ENCODE measurements at regions not wholly inside any gene's neighbourhood (a gene's known extent, or its start where the extent isn't known, plus 50 kb on each side); places are given as distances from the start of the nearest gene placed in this dataset.
"Not testable (repeated sequence)": the region's sequence is repeated elsewhere in the genome, so short reads cannot be mapped to it uniquely, and the experiment has no call there.

DNA sequence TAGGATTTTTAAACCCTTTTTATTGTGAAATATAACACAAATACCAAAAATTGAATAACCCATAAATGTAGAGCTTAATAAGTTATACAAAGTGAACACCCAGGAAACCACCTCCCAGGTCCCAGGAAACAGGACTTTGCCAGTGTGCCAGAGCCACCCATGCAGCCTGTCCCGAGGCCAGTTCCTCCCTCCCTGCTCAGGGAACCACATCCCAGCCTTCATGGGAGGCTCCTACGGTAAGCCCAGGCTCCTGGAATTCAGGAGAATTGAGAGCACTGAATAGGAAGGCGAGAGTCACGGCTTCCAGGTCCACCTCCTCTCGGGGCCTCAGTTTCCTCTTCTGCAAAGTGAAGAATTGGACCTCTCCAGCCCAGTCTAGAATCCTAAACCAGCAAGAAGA, 178.2 kb downstream of the TMEM132E start:
- ATAC-seq (replicated peaks) (no peak), DNase-seq (no peak)
- Mint-ChIP-seq H3K27ac (no peak overlapping the region), H3K9me3 (no peaks in the 10 kb centered on the region), H3K36me3 (no peaks in the 10 kb centered on the region), H3K27me3 (peaks cover 33 to 42% of the 10 kb centered on the region in 2 donors), H3K4me1 (no peaks in the 10 kb centered on the region), H3K4me3 (no peak overlapping the region)

DNA sequence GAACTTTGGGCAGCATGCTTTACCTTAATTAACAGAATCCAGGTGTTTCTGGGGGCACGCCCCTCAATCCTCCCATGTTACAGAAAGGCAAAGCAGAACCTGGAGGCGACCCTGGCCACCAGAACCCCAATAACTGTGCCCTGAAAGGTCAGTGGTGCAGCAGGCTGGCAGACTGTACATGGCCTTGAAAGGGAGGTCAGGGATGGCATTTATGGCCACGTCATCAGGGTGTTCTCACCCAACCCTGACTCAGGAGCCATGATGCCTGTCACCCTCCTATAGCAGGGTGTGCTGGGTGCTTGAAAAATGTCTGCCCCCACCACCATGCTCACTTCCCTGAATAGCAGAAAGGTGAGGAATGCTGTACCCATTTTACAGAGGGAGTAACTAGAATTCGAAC, 177.7 kb downstream of the TMEM132E start:
- no peak for ATAC-seq (replicated peaks)
- Mint-ChIP-seq H3K27ac (no peak overlapping the region), H3K9me3 (no peaks in the 10 kb centered on the region), H3K27me3 (peaks cover 37 to 44% of the 10 kb centered on the region in 2 donors), H3K4me1 (no peaks in the 10 kb centered on the region), H3K36me3 (no peaks in the 10 kb centered on the region), H3K4me3 (no peak overlapping the region)
- no peak for DNase-seq

DNA sequence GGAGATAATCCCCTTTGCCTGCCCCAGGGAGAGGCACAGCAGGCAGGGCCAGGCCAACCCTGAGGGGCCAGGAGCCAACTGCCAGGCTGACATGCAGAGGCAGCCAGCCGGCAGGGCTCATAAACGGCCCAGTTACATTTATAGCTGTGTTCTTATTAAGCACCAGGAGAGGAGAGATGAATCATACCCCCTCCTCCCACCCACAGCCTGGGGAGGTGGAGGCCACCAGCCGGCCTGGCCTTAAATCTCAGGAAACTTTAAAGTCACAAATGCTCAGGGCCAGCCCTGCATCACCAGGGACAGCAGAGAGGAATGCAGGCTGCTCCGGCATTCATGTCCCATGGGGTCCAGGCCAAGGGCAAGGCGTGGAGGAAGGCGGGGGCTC, 177.2 kb downstream of the TMEM132E start:
- ATAC-seq (replicated peaks) (no peak), DNase-seq (no peak)
- no peaks in the 10 kb centered on the region for H3K36me3 Mint-ChIP-seq
- peaks cover 37 to 41% of the 10 kb centered on the region in 2 donors for H3K27me3 Mint-ChIP-seq
- no peak overlapping the region for H3K27ac Mint-ChIP-seq
- no peak overlapping the region for H3K4me3 Mint-ChIP-seq
- H3K4me1 Mint-ChIP-seq = no peaks in the 10 kb centered on the region
- no peaks in the 10 kb centered on the region for H3K9me3 Mint-ChIP-seq

DNA sequence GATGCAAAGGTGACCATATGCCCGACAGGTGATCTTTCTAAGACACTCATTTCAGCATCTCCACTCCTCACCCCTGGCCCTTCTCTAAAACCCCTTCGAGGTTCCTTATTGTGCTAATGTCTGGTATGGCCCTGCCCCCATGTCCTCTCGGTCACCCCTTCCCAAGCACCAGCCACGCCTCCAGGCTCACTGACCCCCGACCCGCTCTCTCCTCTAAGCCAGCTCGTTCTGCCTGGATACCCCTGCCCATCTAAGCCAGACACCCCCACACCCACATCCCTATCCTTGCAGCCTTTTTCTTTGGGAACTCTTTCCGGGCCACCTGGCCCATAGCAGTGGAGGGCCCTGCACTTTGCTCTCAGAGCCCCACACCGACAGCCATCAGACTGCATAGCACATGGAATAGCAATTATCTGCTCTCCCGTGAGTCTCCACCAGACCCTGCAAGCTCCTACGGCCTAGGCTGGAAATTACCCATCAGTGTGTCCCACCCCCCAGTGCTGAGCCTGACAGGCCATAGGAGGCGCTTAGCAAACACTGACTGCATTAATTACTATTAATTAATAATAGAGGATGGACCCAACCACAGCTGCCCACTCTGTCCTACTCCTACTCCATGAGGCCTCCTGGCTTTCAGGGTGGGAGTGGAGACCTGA, 176.7 kb downstream of the TMEM132E start:
- no peak for DNase-seq
- peaks cover 37 to 38% of the 10 kb centered on the region in 2 donors for H3K27me3 Mint-ChIP-seq
- H3K27ac Mint-ChIP-seq = no peak overlapping the region
- H3K9me3 Mint-ChIP-seq = no peaks in the 10 kb centered on the region
- no peak for ATAC-seq (replicated peaks)
- no peaks in the 10 kb centered on the region for H3K36me3 Mint-ChIP-seq
- no peaks in the 10 kb centered on the region for H3K4me1 Mint-ChIP-seq
- no peak overlapping the region for H3K4me3 Mint-ChIP-seq

DNA sequence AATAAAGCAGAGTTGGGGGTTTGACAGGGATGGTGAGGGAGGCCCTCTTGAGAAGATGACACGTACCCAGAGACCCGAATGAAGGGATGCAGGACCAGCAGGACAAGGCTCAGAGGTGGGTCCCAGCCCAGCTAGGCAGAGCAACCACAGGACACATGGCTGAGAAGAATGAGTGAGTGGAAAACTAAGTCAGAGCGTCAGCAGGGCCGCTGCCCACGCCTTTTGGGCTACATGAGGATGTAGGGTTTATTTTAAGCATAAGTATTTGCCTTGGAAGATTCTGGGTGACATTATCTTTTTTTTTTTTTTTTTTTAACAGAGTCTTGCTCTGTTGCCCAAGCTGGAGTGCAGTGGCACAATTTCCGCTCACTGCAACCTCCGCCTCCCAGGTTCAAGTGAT, 176.0 kb downstream of the TMEM132E start:
- H3K4me1 Mint-ChIP-seq = no peaks in the 10 kb centered on the region
- no peaks in the 10 kb centered on the region for H3K9me3 Mint-ChIP-seq
- no peaks in the 10 kb centered on the region for H3K36me3 Mint-ChIP-seq
- DNase-seq (no peak), ATAC-seq (replicated peaks) (no peak)
- peaks cover 37 to 41% of the 10 kb centered on the region in 2 donors for H3K27me3 Mint-ChIP-seq
- no peak overlapping the region for H3K27ac Mint-ChIP-seq
- H3K4me3 Mint-ChIP-seq = no peak overlapping the region

DNA sequence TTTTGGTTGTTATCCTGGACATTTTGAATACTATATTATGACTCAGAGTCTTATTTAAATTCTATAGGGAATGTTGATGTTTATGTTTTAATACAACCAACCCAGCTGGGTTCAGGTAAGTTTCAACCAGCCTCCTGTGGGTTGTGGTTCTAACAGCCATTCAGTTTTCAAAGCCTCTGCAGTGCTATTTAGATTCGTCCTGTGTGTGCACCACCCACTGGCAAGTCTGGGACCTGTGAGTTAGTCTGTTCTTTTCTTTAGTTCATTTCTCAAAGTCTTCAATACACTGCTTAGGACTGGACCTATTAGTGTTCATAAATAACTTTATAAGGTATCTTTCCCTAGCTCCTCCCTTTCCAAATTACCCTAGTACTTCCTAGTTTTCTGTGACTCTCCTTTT, 170.6 kb downstream of the TMEM132E start:
- Mint-ChIP-seq H3K27ac (no peak overlapping the region), H3K9me3 (peaks cover 6 to 17% of the 10 kb centered on the region in 2 donors), H3K27me3 (peaks cover 38 to 42% of the 10 kb centered on the region in 2 donors), H3K36me3 (no peaks in the 10 kb centered on the region), H3K4me3 (no peak overlapping the region), H3K4me1 (no peaks in the 10 kb centered on the region)
- ATAC-seq (replicated peaks) (no peak), DNase-seq (no peak)

DNA sequence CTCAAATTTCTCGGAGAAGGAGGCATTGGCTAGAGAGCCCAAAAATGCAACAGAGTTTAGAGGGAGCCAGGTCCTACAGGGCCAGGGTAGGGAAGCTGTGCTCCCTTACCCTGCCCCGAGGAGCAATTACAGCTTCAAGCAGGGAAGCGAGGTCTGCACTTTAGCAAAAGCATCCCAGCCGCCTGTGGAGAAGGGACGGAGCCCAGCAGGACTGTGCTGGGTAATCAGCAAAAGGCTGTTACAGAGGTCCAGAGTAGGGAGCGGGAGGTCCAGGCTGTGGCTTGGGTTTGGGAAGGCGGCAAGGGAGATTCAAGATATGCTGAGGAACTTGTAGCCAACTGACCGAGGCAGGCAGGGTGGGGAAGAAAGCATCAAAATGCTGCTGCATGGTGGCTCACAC, 162.6 kb downstream of the TMEM132E start:
- peaks cover 11 to 18% of the 10 kb centered on the region in 2 donors for H3K27me3 Mint-ChIP-seq
- H3K27ac Mint-ChIP-seq = no peak overlapping the region
- no peak for ATAC-seq (replicated peaks)
- DNase-seq = no peak
- H3K9me3 Mint-ChIP-seq = peaks cover 0 to 4% of the 10 kb centered on the region in 2 donors
- no peaks in the 10 kb centered on the region for H3K36me3 Mint-ChIP-seq
- no peak overlapping the region for H3K4me3 Mint-ChIP-seq
- H3K4me1 Mint-ChIP-seq = no peaks in the 10 kb centered on the region

DNA sequence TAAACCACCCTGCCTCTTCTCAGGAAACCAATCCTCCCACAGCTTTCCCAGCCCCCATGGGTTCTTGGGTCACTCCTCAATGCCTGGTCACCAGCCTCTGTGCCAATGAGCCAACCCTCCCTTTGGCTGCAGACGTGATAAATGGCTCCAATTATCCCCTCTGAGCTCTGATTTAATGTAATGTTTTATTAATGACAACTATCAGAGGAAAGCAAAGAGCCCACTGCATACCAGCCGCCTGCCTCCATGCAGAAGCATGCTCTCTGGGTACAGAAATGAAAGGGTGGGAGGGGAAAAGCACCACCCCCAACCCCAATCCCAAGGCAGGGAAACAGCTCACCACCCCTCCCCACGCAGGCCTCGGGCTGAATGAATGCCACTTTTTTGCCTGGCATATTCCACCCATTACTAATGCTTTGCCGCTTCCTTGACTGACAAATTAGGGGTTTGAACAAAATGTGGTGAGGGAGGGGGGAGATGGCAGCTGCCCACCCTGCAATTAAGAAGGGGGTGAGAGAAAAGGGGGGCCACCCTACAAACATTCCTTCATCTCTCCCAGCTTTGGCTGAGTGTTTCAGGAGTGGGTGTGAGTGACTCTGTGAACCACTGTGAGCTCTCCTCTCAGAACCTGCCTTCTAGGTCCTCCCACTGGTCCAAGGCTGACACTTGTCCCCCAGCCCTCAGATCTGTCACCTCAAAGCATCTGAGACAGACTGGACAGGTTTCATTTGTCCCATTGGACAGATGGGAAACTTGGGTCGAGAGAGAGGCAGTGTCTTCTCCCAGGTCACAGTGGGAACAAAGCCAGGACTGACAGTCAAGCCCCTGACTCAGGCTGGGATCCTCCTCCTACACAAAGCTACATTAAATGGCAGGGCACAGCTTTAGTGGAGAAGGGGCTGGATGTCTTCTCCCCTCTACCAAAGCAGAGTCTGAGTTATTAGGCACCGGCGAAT, 161.5 kb downstream of the TMEM132E start:
- no peak for DNase-seq

DNA sequence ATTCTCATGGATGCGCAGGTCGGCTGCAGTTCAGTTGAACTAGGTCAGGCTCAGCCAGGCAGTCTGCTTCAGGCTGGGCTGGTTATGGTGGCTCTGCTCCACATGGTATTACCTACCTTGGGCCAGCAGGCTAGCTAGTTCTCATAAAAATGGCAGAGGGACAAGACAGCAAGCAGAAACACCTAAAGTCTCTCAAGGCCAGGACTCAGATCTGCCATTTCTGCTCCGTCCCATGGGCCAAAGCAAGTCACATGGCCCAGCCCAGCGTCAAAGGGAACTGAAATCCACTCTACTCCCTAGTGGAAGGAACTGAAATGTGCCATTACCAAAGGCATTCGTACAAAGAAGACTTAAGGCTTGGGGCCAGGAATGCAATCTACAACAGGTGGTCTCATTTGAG, 160.0 kb downstream of the TMEM132E start:
- DNase-seq = no peak
- H3K4me1 Mint-ChIP-seq = no peaks in the 10 kb centered on the region
- H3K27ac Mint-ChIP-seq = no peak overlapping the region
- H3K4me3 Mint-ChIP-seq = no peak overlapping the region
- peaks cover 15 to 16% of the 10 kb centered on the region in 2 donors for H3K27me3 Mint-ChIP-seq
- peaks cover 0 to 4% of the 10 kb centered on the region in 2 donors for H3K9me3 Mint-ChIP-seq
- peak in 1 of 2 donors; percentile 34 for ATAC-seq (replicated peaks)
- H3K36me3 Mint-ChIP-seq = no peaks in the 10 kb centered on the region

More for the DNA sequence above, 161.5 kb downstream of the TMEM132E start:
- no peaks in the 10 kb centered on the region for H3K4me1 Mint-ChIP-seq
- H3K27ac Mint-ChIP-seq = no peak overlapping the region
- peaks cover 0 to 4% of the 10 kb centered on the region in 2 donors for H3K9me3 Mint-ChIP-seq
- H3K27me3 Mint-ChIP-seq = peaks cover 10 to 16% of the 10 kb centered on the region in 2 donors
- no peak for ATAC-seq (replicated peaks)
- H3K4me3 Mint-ChIP-seq = no peak overlapping the region
- H3K36me3 Mint-ChIP-seq = no peaks in the 10 kb centered on the region

DNA sequence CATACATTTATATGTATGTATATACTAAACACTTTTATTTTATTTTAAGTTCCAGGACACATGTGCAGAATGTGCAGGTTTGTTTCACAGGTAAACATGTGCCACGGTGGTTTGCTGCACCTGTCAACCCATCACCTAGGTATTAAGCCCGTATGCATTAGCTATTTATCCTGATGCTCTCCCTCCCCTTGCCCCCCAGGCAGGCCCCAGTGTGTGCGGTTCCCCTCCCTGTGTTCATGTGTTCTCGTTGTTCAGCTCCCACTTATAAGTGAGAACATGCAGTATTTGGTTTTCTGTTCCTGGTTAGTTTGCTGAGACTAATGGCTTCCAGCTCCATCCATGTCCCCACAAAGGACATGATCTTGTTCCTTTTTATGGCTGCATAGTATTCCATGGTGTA, 158.3 kb downstream of the TMEM132E start:
- not testable (repeated sequence) for H3K27ac Mint-ChIP-seq; H3K4me3 Mint-ChIP-seq; H3K36me3 Mint-ChIP-seq; ATAC-seq (replicated peaks); DNase-seq; H3K4me1 Mint-ChIP-seq; H3K9me3 Mint-ChIP-seq
- peaks cover 10 to 14% of the 10 kb centered on the region in 2 donors for H3K27me3 Mint-ChIP-seq

DNA sequence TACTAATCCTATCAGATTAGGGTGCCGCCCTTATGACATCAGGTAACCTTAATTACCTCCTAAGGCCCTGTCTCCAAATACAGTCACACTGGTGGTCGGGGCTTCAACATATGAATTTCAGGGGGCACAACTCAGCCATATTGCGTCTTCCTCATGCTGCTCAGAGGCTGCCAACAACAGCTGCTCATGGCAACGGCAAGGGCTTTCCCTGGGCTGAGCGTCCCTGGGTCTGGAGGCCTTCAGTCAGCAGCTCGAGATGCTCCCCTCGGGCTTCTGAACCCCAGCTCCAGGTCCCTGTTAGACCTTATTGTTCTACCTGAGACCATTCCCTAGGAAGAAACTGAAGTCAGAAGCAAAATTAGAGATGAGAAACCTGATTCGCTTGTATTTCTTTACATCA, 157.2 kb downstream of the TMEM132E start:
- no peak for DNase-seq
- no peak overlapping the region for H3K27ac Mint-ChIP-seq
- no peaks in the 10 kb centered on the region for H3K4me1 Mint-ChIP-seq
- no peaks in the 10 kb centered on the region for H3K36me3 Mint-ChIP-seq
- peaks cover 4 to 6% of the 10 kb centered on the region in 2 donors for H3K9me3 Mint-ChIP-seq
- H3K4me3 Mint-ChIP-seq = no peak overlapping the region
- peaks cover 2 to 13% of the 10 kb centered on the region in 2 donors for H3K27me3 Mint-ChIP-seq
- ATAC-seq (replicated peaks) = no peak

DNA sequence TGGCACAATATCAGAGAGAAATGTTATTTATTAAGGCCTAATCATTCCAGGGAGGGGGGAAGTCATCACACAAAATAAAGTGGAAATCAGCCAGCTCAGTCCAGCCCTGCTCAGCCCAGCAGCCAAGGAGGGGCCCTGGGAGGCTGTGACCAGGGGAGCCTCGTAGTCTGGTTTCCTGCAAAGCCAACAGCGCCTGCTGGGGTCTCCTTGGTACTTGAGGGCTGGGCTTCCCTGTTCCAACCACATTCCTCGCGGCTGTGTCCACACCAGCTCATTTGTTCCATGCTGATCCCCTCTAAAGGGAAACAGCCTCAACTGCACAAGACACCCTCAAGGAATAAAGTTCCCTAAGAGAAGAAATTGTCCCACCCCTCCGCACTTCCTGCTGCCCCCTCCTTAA, 154.0 kb downstream of the TMEM132E start:
- Mint-ChIP-seq H3K9me3 (peaks cover 8% of the 10 kb centered on the region in 2 donors), H3K4me1 (no peaks in the 10 kb centered on the region), H3K36me3 (no peaks in the 10 kb centered on the region), H3K27me3 (peaks cover 9 to 19% of the 10 kb centered on the region in 2 donors), H3K27ac (no peak overlapping the region), H3K4me3 (no peak overlapping the region)
- ATAC-seq (replicated peaks) = no peak
- DNase-seq = no peak

DNA sequence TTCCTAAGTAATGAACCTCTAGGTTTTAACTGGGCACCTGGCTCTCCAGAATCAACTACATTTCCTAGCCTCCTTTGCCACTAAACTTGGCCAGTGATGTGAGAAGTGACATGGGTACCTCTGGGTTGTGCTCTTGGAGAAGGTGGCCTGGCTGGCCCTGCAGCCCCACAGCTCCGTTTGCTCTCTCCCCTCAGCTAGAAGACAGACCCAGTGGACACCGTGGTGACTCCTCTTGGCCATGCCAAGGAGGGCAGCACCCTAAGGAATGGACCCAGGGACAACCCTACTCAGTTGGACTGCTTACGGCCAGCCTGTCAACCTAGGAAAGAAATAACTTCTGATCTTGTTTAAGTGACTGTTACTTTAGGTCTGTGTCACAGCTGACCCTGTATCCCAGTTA, 151.4 kb downstream of the TMEM132E start:
- DNase-seq (no peak), ATAC-seq (replicated peaks) (no peak)
- Mint-ChIP-seq H3K9me3 (peaks cover 5 to 8% of the 10 kb centered on the region in 2 donors), H3K4me3 (no peak overlapping the region), H3K27ac (no peak overlapping the region), H3K27me3 (peaks cover 13 to 22% of the 10 kb centered on the region in 2 donors), H3K36me3 (no peaks in the 10 kb centered on the region), H3K4me1 (no peaks in the 10 kb centered on the region)

DNA sequence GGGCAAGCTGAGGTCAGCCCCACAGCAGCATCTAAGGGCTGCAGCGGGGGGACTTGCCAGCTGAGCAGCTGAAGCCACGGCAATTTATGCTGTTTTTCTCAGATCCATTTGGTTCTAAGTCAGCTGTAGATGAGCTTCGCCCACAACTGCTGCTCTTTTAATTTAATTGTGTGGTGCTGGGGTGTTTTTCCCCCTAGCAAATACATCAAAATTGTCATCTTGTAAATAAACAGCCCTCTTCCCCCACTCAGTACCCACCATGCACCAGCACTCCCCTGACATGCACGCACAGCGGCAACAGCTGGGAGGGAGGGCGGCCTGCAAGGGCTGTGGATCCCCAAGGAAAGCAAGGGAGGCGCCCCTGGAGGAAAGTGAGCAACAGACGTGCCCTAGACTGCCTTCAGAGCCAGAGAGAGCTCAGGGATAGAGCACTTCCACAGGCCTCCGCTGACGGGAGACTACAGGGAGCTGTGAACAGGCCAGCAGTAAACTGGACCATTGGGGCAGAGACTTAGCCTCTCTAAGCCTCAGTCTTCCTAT, 149.5 kb downstream of the TMEM132E start:
- DNase-seq = no peak
- Mint-ChIP-seq H3K9me3 (peaks cover 5 to 8% of the 10 kb centered on the region in 2 donors), H3K4me3 (no peak overlapping the region), H3K36me3 (no peaks in the 10 kb centered on the region), H3K27me3 (peaks cover 13 to 18% of the 10 kb centered on the region in 2 donors), H3K4me1 (no peaks in the 10 kb centered on the region), H3K27ac (no peak overlapping the region)
- ATAC-seq (replicated peaks) = no peak
